ENCODE measurements at regions not wholly inside any gene's neighbourhood (a gene's known extent, or its start where the extent isn't known, plus 50 kb on each side); places are given as distances from the start of the nearest gene placed in this dataset.

- ChIA-PET RAD21 (ENCODE audit: unreplicated experiment) (no interaction called here), POLR2A (no interaction called here), CTCF (no interaction called here), SMC1A (ENCODE audit: uncharacterized antibody, unreplicated experiment) (no interaction called here)
- H4K20me1 ChIP-seq (ENCODE audit: control insufficient read depth, insufficient read depth), result no peaks in the 10 kb centered on the region
- FAIRE-seq (no peak), ATAC-seq (no peak), DNase-seq (ENCODE audit: low read depth, low spot score) (no peak)
- no peak overlapping the region for H2AFZ ChIP-seq (ENCODE audit: control insufficient read depth, low read depth, low read length)
- H3K27ac ChIP-seq (ENCODE audit: control insufficient read depth, insufficient read depth), result no peak overlapping the region
- H3K4me2 ChIP-seq (ENCODE audit: control insufficient read depth, insufficient read depth), result no peak overlapping the region
- no peaks in the 10 kb centered on the region for H3K27me3 ChIP-seq (replicated peaks in 1 of 2; ENCODE audit: control insufficient read depth in 2 of 2, insufficient read depth in 2 of 2, low read length in 1 of 2)
- no peak overlapping the region for H3K9ac ChIP-seq (ENCODE audit: control insufficient read depth, insufficient read depth, low read length)
- no peaks in the 10 kb centered on the region for H3K36me3 ChIP-seq (ENCODE audit: control insufficient read depth in 2 of 2, insufficient read depth in 2 of 2, low read length in 1 of 2)
- intact Hi-C loops (cut with micrococcal nuclease; ENCODE audit: unreplicated experiment) (no loop called here), in situ Hi-C loops (cut with MboI) (no loop called here)
- 30% methylated on average over 13 of the region's 14 CpGs for WGBS (ENCODE audit: insufficient coverage, insufficient replicate concordance, low lambda C conversion rate, missing lambda C conversion rate)
- no peaks in the 10 kb centered on the region for H3K79me2 ChIP-seq (ENCODE audit: control insufficient read depth, insufficient read depth, low read length)
- H3K4me1 ChIP-seq (ENCODE audit: control insufficient read depth, insufficient read depth, low read length), result no peaks in the 10 kb centered on the region
- no peak for TF ChIP-seq ZBTB4 (CRISPR knock-in tag; IDR thresholded peaks at IDR 0.05)
- H3K9me3 ChIP-seq (replicated peaks; ENCODE audit: control insufficient read depth, insufficient read depth, low read length), result no peaks in the 10 kb centered on the region
- no peak overlapping the region for H3K4me3 ChIP-seq
- no TSS peak for BruUV-seq (replicated peaks)
Observed at GRCh38 chr2:240250150-240250984, 109.9 kb upstream of the OTOS start.

All from GM12878 (cell line).